WERI-Rb-1 (cell line): ENCODE measurements at regions not wholly inside any gene's neighbourhood (a gene's known extent, or its start where the extent isn't known, plus 50 kb on each side); places are given as distances from the start of the nearest gene placed in this dataset.

ENCODE experiments used
- DNase-seq: peaks from one replicate; pipeline ENCODE4 v3.0.0-alpha.2; 2020
- H3K27ac ChIP-seq: fragments of 250-450 bp; sonication (Bioruptor Pico); 2 replicates; pipeline ENCODE4 v1.5.1; 2020; ENCODE audit warnings: mild to moderate bottlenecking, moderate library complexity
- H3K27me3 ChIP-seq: fragments of 250-450 bp; sonication (Bioruptor Pico); 2 replicates; pipeline ENCODE4 v1.5.1; 2021; ENCODE audit warnings: mild to moderate bottlenecking, low read depth, moderate library complexity; ENCODE audit not compliant: insufficient read depth, severe bottlenecking
- H3K36me3 ChIP-seq: fragments of 250-450 bp; sonication (Bioruptor Pico); 2 replicates; pipeline ENCODE4 v1.5.1; 2020; ENCODE audit warnings: mild to moderate bottlenecking, moderate library complexity
- H3K4me3 ChIP-seq: 2 replicates; pipeline ENCODE4 v1.5.1; 2011; ENCODE audit warnings: low read depth, mild to moderate bottlenecking, control low read depth, low read length
- H3K9me3 ChIP-seq: fragments of 250-450 bp; sonication (Bioruptor Pico); 2 replicates; pipeline ENCODE4 v1.5.1; 2021; ENCODE audit warnings: mild to moderate bottlenecking, moderate library complexity; ENCODE audit not compliant: severe bottlenecking
- CTCF ChIP-seq: IDR thresholded peaks from 2 replicates; pipeline ENCODE4 v1.5.1; 2011; ENCODE audit warnings: low read depth, mild to moderate bottlenecking, control low read depth, inconsistent platforms, low read length

DNA sequence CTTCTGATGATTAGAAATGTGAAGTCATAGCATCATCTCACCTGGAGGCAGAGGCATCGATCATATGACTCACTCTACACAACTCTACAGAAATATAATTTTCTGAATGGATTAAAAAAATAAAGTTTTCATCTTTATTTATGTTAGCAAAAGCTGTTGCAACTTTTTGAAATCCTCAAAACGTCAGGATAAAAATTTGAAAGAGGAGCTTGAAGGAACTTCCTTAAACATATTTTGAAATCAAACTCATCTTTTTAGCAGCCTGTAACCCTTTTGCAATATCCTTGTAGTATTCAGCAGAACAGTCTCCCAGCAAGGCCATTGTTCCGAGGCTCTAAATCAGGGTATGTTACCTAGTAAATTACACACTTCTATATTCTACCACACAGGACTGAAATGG, 985.4 kb downstream of the PLOD2 start:
- no peak for DNase-seq
- no peak for TF ChIP-seq CTCF
- Histone ChIP-seq H3K27ac (no peak overlapping the region), H3K9me3 (no peaks in the 10 kb centered on the region), H3K36me3 (no peaks in the 10 kb centered on the region), H3K4me3 (no peak overlapping the region), H3K27me3 (no peaks in the 10 kb centered on the region)

DNA sequence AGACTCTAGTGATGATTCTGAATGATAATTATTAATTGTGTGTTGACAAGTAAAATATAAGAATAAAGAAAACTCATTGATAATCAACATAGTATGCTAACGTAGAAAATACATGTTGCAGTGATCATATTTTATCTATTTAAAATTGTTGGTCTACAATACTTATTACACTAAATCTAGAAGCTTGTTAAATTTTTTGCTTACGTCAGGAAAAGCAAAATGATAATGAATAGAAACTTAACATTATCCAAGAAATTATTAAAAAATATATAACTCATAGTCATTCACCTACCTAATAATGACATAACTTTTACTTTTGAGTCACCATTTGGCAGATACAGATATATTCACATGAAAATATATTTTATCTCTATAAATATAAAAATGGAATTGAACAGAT, 984.1 kb downstream of the PLOD2 start:
- no peaks in the 10 kb centered on the region for H3K9me3 ChIP-seq
- H3K27ac ChIP-seq, result no peak overlapping the region
- TF ChIP-seq CTCF, result no peak
- no peaks in the 10 kb centered on the region for H3K27me3 ChIP-seq
- DNase-seq, result no peak
- H3K36me3 ChIP-seq, result no peaks in the 10 kb centered on the region
- no peak overlapping the region for H3K4me3 ChIP-seq

DNA sequence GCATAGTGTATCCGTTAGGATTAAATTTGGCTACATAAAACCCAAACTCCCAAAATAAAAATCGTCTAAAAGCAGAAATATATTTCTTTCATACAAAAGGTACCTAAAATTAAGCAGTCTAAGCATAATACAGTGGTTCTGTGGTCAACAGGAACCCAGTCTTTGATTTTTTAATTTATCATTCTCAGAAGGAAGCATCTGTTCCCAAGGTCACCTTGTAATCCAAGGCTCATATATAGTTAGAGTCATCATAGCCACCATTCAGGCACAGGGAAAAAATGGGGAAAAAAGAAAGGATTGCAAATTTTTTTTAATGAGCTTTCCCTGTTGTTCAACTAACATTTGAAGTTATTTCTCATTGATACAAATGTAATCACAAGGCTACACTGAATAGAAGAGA, 983.2 kb downstream of the PLOD2 start:
- H3K27me3 ChIP-seq, result no peaks in the 10 kb centered on the region
- H3K36me3 ChIP-seq, result no peaks in the 10 kb centered on the region
- H3K4me3 ChIP-seq, result no peak overlapping the region
- H3K27ac ChIP-seq, result no peak overlapping the region
- DNase-seq, result no peak
- TF ChIP-seq CTCF, result no peak
- H3K9me3 ChIP-seq, result no peaks in the 10 kb centered on the region

- DNase-seq, result no peak
- Histone ChIP-seq H3K27ac (no peak overlapping the region), H3K27me3 (no peaks in the 10 kb centered on the region), H3K36me3 (no peaks in the 10 kb centered on the region), H3K9me3 (no peaks in the 10 kb centered on the region), H3K4me3 (no peak overlapping the region)
- TF ChIP-seq CTCF, result no peak
These were observed 978.6 kb downstream of the PLOD2 start for GRCh38 chr3:145182196-145182911.

DNA sequence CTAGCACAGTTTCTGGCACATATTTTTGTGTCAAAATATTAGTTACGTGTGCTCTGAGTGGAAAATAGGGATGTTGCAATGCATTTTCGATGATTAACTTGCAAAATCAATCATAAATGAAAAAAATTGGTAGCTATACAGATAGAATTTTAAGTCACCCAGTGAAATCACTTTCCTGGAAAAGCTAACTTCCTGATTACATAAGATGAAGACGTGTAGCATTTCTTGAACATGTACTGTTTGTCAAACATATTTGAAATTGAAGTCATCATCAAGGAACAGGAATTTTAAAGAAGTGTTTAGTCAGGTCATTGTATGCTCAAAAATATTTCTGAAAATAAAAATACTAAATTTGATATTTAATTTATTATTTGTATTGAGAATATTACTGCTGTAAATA, 977.7 kb downstream of the PLOD2 start:
- Histone ChIP-seq H3K27ac (no peak overlapping the region), H3K4me3 (no peak overlapping the region), H3K36me3 (no peaks in the 10 kb centered on the region), H3K27me3 (no peaks in the 10 kb centered on the region), H3K9me3 (no peaks in the 10 kb centered on the region)
- no peak for TF ChIP-seq CTCF
- DNase-seq, result no peak
